Skin epidermis (tissue), 12 donors: ENCODE measurements at regions not wholly inside any gene's neighbourhood (a gene's known extent, or its start where the extent isn't known, plus 50 kb on each side); places are given as distances from the start of the nearest gene placed in this dataset.

Experiments used
- H3K27ac ChIP-seq, 21 experiments: fragments of 200-600 bp; sonication (generic) in 11 of 21; one replicate each; pipeline ENCODE4 v1.5.0; 2020; ENCODE audit warnings: mild to moderate bottlenecking in 3 of 21, inconsistent platforms in 2 of 21, moderate library complexity in 2 of 21
- H3K4me3 ChIP-seq, 7 experiments: fragments of 200-600 bp; sonication (generic) in 2 of 7; one replicate each; pipeline ENCODE4 v1.5.0; 2020; ENCODE audit warnings: inconsistent platforms in 2 of 7, mild to moderate bottlenecking in 2 of 7, moderate library complexity in 1 of 7

GRCh38 chr4:178423366-178423765 is 981.1 kb upstream of the AGA start:
- H3K4me3 ChIP-seq: no peak overlapping the region
- no peak overlapping the region for H3K27ac ChIP-seq

- H3K27ac ChIP-seq: no peak overlapping the region
- no peak overlapping the region for H3K4me3 ChIP-seq
Measured at GRCh38 chr4:178426871-178427270, 984.6 kb upstream of the AGA start.

GRCh38 chr4:178427663-178428062 is 985.4 kb upstream of the AGA start:
- Histone ChIP-seq H3K4me3 (no peak overlapping the region), H3K27ac (no peak overlapping the region)

- no peak overlapping the region for H3K27ac ChIP-seq
- H3K4me3 ChIP-seq: no peak overlapping the region
Measured at GRCh38 chr4:178448372-178449035, 1006.3 kb upstream of the AGA start.

GRCh38 chr4:178450614-178451013 is 1008.4 kb upstream of the AGA start:
- H3K27ac ChIP-seq: no peak overlapping the region
- no peak overlapping the region for H3K4me3 ChIP-seq

- Histone ChIP-seq H3K27ac (no peak overlapping the region), H3K4me3 (no peak overlapping the region)
Measured at GRCh38 chr4:178453057-178453456, 1010.8 kb upstream of the AGA start.

- Histone ChIP-seq H3K27ac (no peak overlapping the region), H3K4me3 (no peak overlapping the region)
Measured at GRCh38 chr4:178457286-178457685, 1015.0 kb upstream of the AGA start.

- Histone ChIP-seq H3K27ac (no peak overlapping the region), H3K4me3 (no peak overlapping the region)
Measured at GRCh38 chr4:178462710-178463109, 1020.5 kb upstream of the AGA start.

GRCh38 chr4:178463747-178464146 is 1021.5 kb upstream of the AGA start:
- Histone ChIP-seq H3K27ac (no peak overlapping the region), H3K4me3 (no peak overlapping the region)

GRCh38 chr4:178470996-178471784 is 1029.0 kb upstream of the AGA start:
- Histone ChIP-seq H3K27ac (no peak overlapping the region), H3K4me3 (no peak overlapping the region)

GRCh38 chr4:178471994-178472393 is 1029.8 kb upstream of the AGA start:
- H3K4me3 ChIP-seq: no peak overlapping the region
- H3K27ac ChIP-seq: no peak overlapping the region

GRCh38 chr4:178480105-178480504 is 1037.9 kb upstream of the AGA start:
- no peak overlapping the region for H3K4me3 ChIP-seq

GRCh38 chr4:178480881-178481280 is 1038.6 kb upstream of the AGA start:
- Histone ChIP-seq H3K27ac (no peak overlapping the region), H3K4me3 (no peak overlapping the region)

More at GRCh38 chr4:178480105-178480504, 1037.9 kb upstream of the AGA start:
- no peak overlapping the region for H3K27ac ChIP-seq

- Histone ChIP-seq H3K27ac (no peak overlapping the region), H3K4me3 (no peak overlapping the region)
Measured at GRCh38 chr4:178481564-178481963, 1039.3 kb upstream of the AGA start.

- H3K4me3 ChIP-seq: no peak overlapping the region
- no peak overlapping the region for H3K27ac ChIP-seq
Measured at GRCh38 chr4:178523038-178523437, 1080.8 kb upstream of the AGA start.

GRCh38 chr4:178535939-178536579 is 1093.8 kb upstream of the AGA start:
- Histone ChIP-seq H3K27ac (no peak overlapping the region), H3K4me3 (no peak overlapping the region)

- Histone ChIP-seq H3K27ac (no peak overlapping the region), H3K4me3 (no peak overlapping the region)
Measured at GRCh38 chr4:178553201-178553600, 1111.0 kb upstream of the AGA start.

- Histone ChIP-seq H3K27ac (no peak overlapping the region), H3K4me3 (no peak overlapping the region)
Measured at GRCh38 chr4:178554352-178554751, 1112.1 kb upstream of the AGA start.

- no peak overlapping the region for H3K4me3 ChIP-seq
- no peak overlapping the region for H3K27ac ChIP-seq
Measured at GRCh38 chr4:178556796-178557195, 1114.6 kb upstream of the AGA start.

- no peak overlapping the region for H3K4me3 ChIP-seq
Measured at GRCh38 chr4:178577933-178578332, 1135.7 kb upstream of the AGA start.

More at GRCh38 chr4:178577933-178578332, 1135.7 kb upstream of the AGA start:
- H3K27ac ChIP-seq: no peak overlapping the region
